Right atrium auricular region (tissue), 2 donors: ENCODE measurements at regions not wholly inside any gene's neighbourhood (a gene's known extent, or its start where the extent isn't known, plus 50 kb on each side); places are given as distances from the start of the nearest gene placed in this dataset.

Experiments
- DNase-seq: peaks from one replicate; pipeline ENCODE4 v3.0.0-alpha.2; 2019; ENCODE audit warnings: low spot score
- H3K27ac ChIP-seq, 2 donors: fragments of 200-600 bp; sonication (generic); 1 replicate in 1 of 2; 2 replicates in 1 of 2; pipeline ENCODE4 v1.5.1; 2016 to 2019
- H3K27me3 ChIP-seq, 2 donors: fragments of 200-600 bp; sonication (generic); one replicate each; pipeline versions ENCODE4 v1.5.1 to v1.6.0; 2017 to 2019
- H3K36me3 ChIP-seq: fragments of 200-600 bp; sonication (generic); one replicate; pipeline ENCODE4 v1.5.1; 2016
- H3K4me1 ChIP-seq, 2 donors: fragments of 200-600 bp; sonication (generic); one replicate each; pipeline versions ENCODE4 v1.5.1 to v1.6.0; 2017 to 2019
- H3K4me3 ChIP-seq, 2 donors: fragments of 200-600 bp; sonication (generic); 1 replicate in 1 of 2; 2 replicates in 1 of 2; pipeline ENCODE4 v1.5.1; 2017 to 2019; ENCODE audit warnings: mild to moderate bottlenecking in 1 of 2, moderate library complexity in 1 of 2
- H3K9me3 ChIP-seq, 2 donors: fragments of 200-600 bp; sonication (generic); one replicate each; pipeline ENCODE4 v1.5.1; 2019
- CTCF ChIP-seq, 2 donors: fragments of 200-600 bp; sonication (generic); IDR thresholded peaks; one replicate each; pipeline ENCODE4 v1.5.1; 2019; ENCODE audit warnings: antibody characterized with exemption in 2 of 2

- Histone ChIP-seq H3K27ac (no peak overlapping the region), H3K4me1 (no peaks in the 10 kb centered on the region), H3K9me3 (no peaks in the 10 kb centered on the region), H3K27me3 (no peaks in the 10 kb centered on the region), H3K36me3 (no peaks in the 10 kb centered on the region), H3K4me3 (no peak overlapping the region)
- no peak for TF ChIP-seq CTCF (IDR thresholded peaks at IDR 0.05)
- DNase-seq: no peak
These were observed 373.6 kb downstream of the CDC14C start for GRCh38 chr7:49297958-49298357.

- no peaks in the 10 kb centered on the region for H3K36me3 ChIP-seq
- no peak overlapping the region for H3K4me3 ChIP-seq
These were observed 384.4 kb downstream of the CDC14C start for GRCh38 chr7:49308787-49309186.

GRCh38 chr7:49320083-49320482 lies 395.7 kb downstream of the CDC14C start:
- no peaks in the 10 kb centered on the region for H3K36me3 ChIP-seq
- H3K27me3 ChIP-seq: no peaks in the 10 kb centered on the region
- TF ChIP-seq CTCF (IDR thresholded peaks at IDR 0.05): no peak
- H3K27ac ChIP-seq: no peak overlapping the region
- H3K4me1 ChIP-seq: no peaks in the 10 kb centered on the region
- DNase-seq: no peak
- no peaks in the 10 kb centered on the region for H3K9me3 ChIP-seq
- H3K4me3 ChIP-seq: no peak overlapping the region

More at GRCh38 chr7:49308787-49309186, 384.4 kb downstream of the CDC14C start:
- no peaks in the 10 kb centered on the region for H3K4me1 ChIP-seq
- no peak overlapping the region for H3K27ac ChIP-seq
- H3K27me3 ChIP-seq: no peaks in the 10 kb centered on the region
- no peak for TF ChIP-seq CTCF (IDR thresholded peaks at IDR 0.05)
- DNase-seq: no peak
- no peaks in the 10 kb centered on the region for H3K9me3 ChIP-seq

GRCh38 chr7:49321843-49322242 lies 397.5 kb downstream of the CDC14C start:
- Histone ChIP-seq H3K4me1 (no peaks in the 10 kb centered on the region), H3K27me3 (no peaks in the 10 kb centered on the region), H3K27ac (no peak overlapping the region), H3K36me3 (no peaks in the 10 kb centered on the region), H3K9me3 (no peaks in the 10 kb centered on the region), H3K4me3 (no peak overlapping the region)
- no peak for TF ChIP-seq CTCF (IDR thresholded peaks at IDR 0.05)
- no peak for DNase-seq

GRCh38 chr7:49322476-49322875 lies 398.1 kb downstream of the CDC14C start:
- no peaks in the 10 kb centered on the region for H3K36me3 ChIP-seq
- H3K4me1 ChIP-seq: no peaks in the 10 kb centered on the region
- no peak for DNase-seq
- H3K27me3 ChIP-seq: no peaks in the 10 kb centered on the region
- no peak for TF ChIP-seq CTCF (IDR thresholded peaks at IDR 0.05)
- H3K27ac ChIP-seq: no peak overlapping the region
- no peaks in the 10 kb centered on the region for H3K9me3 ChIP-seq
- H3K4me3 ChIP-seq: no peak overlapping the region

- H3K27me3 ChIP-seq: no peaks in the 10 kb centered on the region
- no peak overlapping the region for H3K4me3 ChIP-seq
- H3K4me1 ChIP-seq: no peaks in the 10 kb centered on the region
- no peaks in the 10 kb centered on the region for H3K9me3 ChIP-seq
- no peaks in the 10 kb centered on the region for H3K36me3 ChIP-seq
- TF ChIP-seq CTCF (IDR thresholded peaks at IDR 0.05): no peak
- DNase-seq: no peak
- no peak overlapping the region for H3K27ac ChIP-seq
These were observed 399.7 kb downstream of the CDC14C start for GRCh38 chr7:49324040-49324439.
